Central memory CD8-positive, alpha-beta T cell (primary cell): ENCODE measurements at regions not wholly inside any gene's neighbourhood (a gene's known extent, or its start where the extent isn't known, plus 50 kb on each side); places are given as distances from the start of the nearest gene placed in this dataset.

Experiments
- ATAC-seq: fragments of 150-1000 bp; cut with Tn5 transposase; replicated peaks from 2 replicates; pipeline ENCODE4 v1.10.0; 2022; ENCODE audit warnings: mild to moderate bottlenecking, moderate FRiP score, moderate number of reproducible peaks; ENCODE audit not compliant: poor library complexity, severe bottlenecking; ENCODE audit errors: extremely low read depth
- DNase-seq, 2 donors: peaks; one replicate each; pipeline ENCODE4 v3.0.0; 2021; ENCODE audit warnings: low spot score in 2 of 2
- H3K27ac Mint-ChIP-seq: one replicate; pipeline ENCODE4 v1.8.0; 2022; ENCODE audit warnings: low read depth, mild to moderate bottlenecking, moderate library complexity, mixed read lengths
- H3K27me3 Mint-ChIP-seq: one replicate; pipeline ENCODE4 v1.8.0; 2022; ENCODE audit warnings: mixed read lengths
- H3K36me3 Mint-ChIP-seq: one replicate; pipeline ENCODE4 v1.8.0; 2022; ENCODE audit warnings: mild to moderate bottlenecking, moderate library complexity, mixed read lengths; ENCODE audit not compliant: insufficient read depth
- H3K4me1 Mint-ChIP-seq: one replicate; pipeline ENCODE4 v1.8.0; 2022; ENCODE audit warnings: mixed read lengths
- H3K4me3 Mint-ChIP-seq: one replicate; pipeline ENCODE4 v1.8.0; 2022; ENCODE audit warnings: mild to moderate bottlenecking, moderate library complexity, mixed read lengths
- H3K9me3 Mint-ChIP-seq: one replicate; pipeline ENCODE4 v1.8.0; 2022; ENCODE audit warnings: mixed read lengths

- DNase-seq (no peak), ATAC-seq (no peak)
- H3K36me3 Mint-ChIP-seq: no peaks in the 10 kb centered on the region
- no peak overlapping the region for H3K27ac Mint-ChIP-seq
- H3K4me3 Mint-ChIP-seq: no peak overlapping the region
- no peaks in the 10 kb centered on the region for H3K9me3 Mint-ChIP-seq
- H3K4me1 Mint-ChIP-seq: no peaks in the 10 kb centered on the region
- H3K27me3 Mint-ChIP-seq: no peaks in the 10 kb centered on the region
Observed at GRCh38 chr9:18245911-18246310, 228.0 kb upstream of the ADAMTSL1 start.

GRCh38 chr9:18250053-18250452, 223.9 kb upstream of the ADAMTSL1 start:
- no peaks in the 10 kb centered on the region for H3K9me3 Mint-ChIP-seq
- no peak for DNase-seq
- no peaks in the 10 kb centered on the region for H3K27me3 Mint-ChIP-seq
- no peak for ATAC-seq
- no peak overlapping the region for H3K27ac Mint-ChIP-seq
- no peak overlapping the region for H3K4me3 Mint-ChIP-seq
- no peaks in the 10 kb centered on the region for H3K36me3 Mint-ChIP-seq
- no peaks in the 10 kb centered on the region for H3K4me1 Mint-ChIP-seq

GRCh38 chr9:18253950-18254349, 220.0 kb upstream of the ADAMTSL1 start:
- Mint-ChIP-seq H3K27ac (no peak overlapping the region), H3K4me1 (no peaks in the 10 kb centered on the region), H3K4me3 (no peak overlapping the region), H3K9me3 (no peaks in the 10 kb centered on the region), H3K36me3 (no peaks in the 10 kb centered on the region), H3K27me3 (no peaks in the 10 kb centered on the region)
- ATAC-seq: no peak
- DNase-seq: no peak

- H3K27me3 Mint-ChIP-seq: no peaks in the 10 kb centered on the region
- no peaks in the 10 kb centered on the region for H3K36me3 Mint-ChIP-seq
- ATAC-seq (peak; percentile 71), DNase-seq (peak; percentile 41 to 48)
- H3K4me3 Mint-ChIP-seq: no peak overlapping the region
- no peaks in the 10 kb centered on the region for H3K4me1 Mint-ChIP-seq
- no peak overlapping the region for H3K27ac Mint-ChIP-seq
- H3K9me3 Mint-ChIP-seq: no peaks in the 10 kb centered on the region
Observed at GRCh38 chr9:18255158-18255629, 218.8 kb upstream of the ADAMTSL1 start.

- H3K27ac Mint-ChIP-seq: no peak overlapping the region
- H3K36me3 Mint-ChIP-seq: no peaks in the 10 kb centered on the region
- ATAC-seq (no peak), DNase-seq (no peak)
- H3K4me1 Mint-ChIP-seq: no peaks in the 10 kb centered on the region
- no peaks in the 10 kb centered on the region for H3K27me3 Mint-ChIP-seq
- no peaks in the 10 kb centered on the region for H3K9me3 Mint-ChIP-seq
- H3K4me3 Mint-ChIP-seq: no peak overlapping the region
Observed at GRCh38 chr9:18255747-18256146, 218.2 kb upstream of the ADAMTSL1 start.

GRCh38 chr9:18256568-18256967, 217.4 kb upstream of the ADAMTSL1 start:
- no peak for DNase-seq
- no peaks in the 10 kb centered on the region for H3K9me3 Mint-ChIP-seq
- no peak for ATAC-seq
- no peak overlapping the region for H3K4me3 Mint-ChIP-seq
- no peaks in the 10 kb centered on the region for H3K36me3 Mint-ChIP-seq
- H3K27me3 Mint-ChIP-seq: no peaks in the 10 kb centered on the region
- H3K4me1 Mint-ChIP-seq: no peaks in the 10 kb centered on the region
- no peak overlapping the region for H3K27ac Mint-ChIP-seq

GRCh38 chr9:18260521-18260920, 213.4 kb upstream of the ADAMTSL1 start:
- peaks cover 20% of the 10 kb centered on the region for H3K27me3 Mint-ChIP-seq
- H3K4me3 Mint-ChIP-seq: no peak overlapping the region
- DNase-seq (no peak), ATAC-seq (no peak)
- no peaks in the 10 kb centered on the region for H3K4me1 Mint-ChIP-seq
- H3K9me3 Mint-ChIP-seq: no peaks in the 10 kb centered on the region
- H3K36me3 Mint-ChIP-seq: no peaks in the 10 kb centered on the region
- no peak overlapping the region for H3K27ac Mint-ChIP-seq

GRCh38 chr9:18261181-18261580, 212.8 kb upstream of the ADAMTSL1 start:
- Mint-ChIP-seq H3K4me3 (no peak overlapping the region), H3K36me3 (no peaks in the 10 kb centered on the region), H3K27me3 (peaks cover 20% of the 10 kb centered on the region), H3K9me3 (no peaks in the 10 kb centered on the region), H3K4me1 (no peaks in the 10 kb centered on the region), H3K27ac (no peak overlapping the region)
- DNase-seq: no peak
- ATAC-seq: no peak

GRCh38 chr9:18263377-18263776, 210.6 kb upstream of the ADAMTSL1 start:
- ATAC-seq (no peak), DNase-seq (no peak)
- Mint-ChIP-seq H3K4me3 (no peak overlapping the region), H3K9me3 (no peaks in the 10 kb centered on the region), H3K27me3 (peaks cover 20% of the 10 kb centered on the region), H3K36me3 (no peaks in the 10 kb centered on the region), H3K4me1 (no peaks in the 10 kb centered on the region), H3K27ac (no peak overlapping the region)

GRCh38 chr9:18268381-18268780, 205.6 kb upstream of the ADAMTSL1 start:
- peaks cover 5% of the 10 kb centered on the region for H3K9me3 Mint-ChIP-seq
- no peaks in the 10 kb centered on the region for H3K36me3 Mint-ChIP-seq
- no peak for DNase-seq
- H3K27ac Mint-ChIP-seq: no peak overlapping the region
- no peaks in the 10 kb centered on the region for H3K4me1 Mint-ChIP-seq
- ATAC-seq: no peak
- H3K27me3 Mint-ChIP-seq: peaks cover 14% of the 10 kb centered on the region
- no peak overlapping the region for H3K4me3 Mint-ChIP-seq

GRCh38 chr9:18269561-18269960, 204.4 kb upstream of the ADAMTSL1 start:
- peaks cover 10% of the 10 kb centered on the region for H3K9me3 Mint-ChIP-seq
- H3K4me3 Mint-ChIP-seq: no peak overlapping the region
- ATAC-seq: no peak
- no peaks in the 10 kb centered on the region for H3K4me1 Mint-ChIP-seq
- no peaks in the 10 kb centered on the region for H3K36me3 Mint-ChIP-seq
- peaks cover 4% of the 10 kb centered on the region for H3K27me3 Mint-ChIP-seq
- no peak overlapping the region for H3K27ac Mint-ChIP-seq
- no peak for DNase-seq

- Mint-ChIP-seq H3K9me3 (peaks cover 26% of the 10 kb centered on the region), H3K4me1 (no peaks in the 10 kb centered on the region), H3K27me3 (no peaks in the 10 kb centered on the region), H3K27ac (no peak overlapping the region), H3K36me3 (no peaks in the 10 kb centered on the region), H3K4me3 (no peak overlapping the region)
- ATAC-seq (no peak), DNase-seq (no peak)
Observed at GRCh38 chr9:18274693-18275092, 199.3 kb upstream of the ADAMTSL1 start.

- H3K27ac Mint-ChIP-seq: no peak overlapping the region
- no peak for ATAC-seq
- H3K9me3 Mint-ChIP-seq: peaks cover 26% of the 10 kb centered on the region
- no peaks in the 10 kb centered on the region for H3K4me1 Mint-ChIP-seq
- DNase-seq: no peak
- no peaks in the 10 kb centered on the region for H3K27me3 Mint-ChIP-seq
- H3K36me3 Mint-ChIP-seq: no peaks in the 10 kb centered on the region
- H3K4me3 Mint-ChIP-seq: no peak overlapping the region
Observed at GRCh38 chr9:18275313-18275990, 198.5 kb upstream of the ADAMTSL1 start.
